Fibroblast of lung (primary cell): ENCODE measurements at regions not wholly inside any gene's neighbourhood (a gene's known extent, or its start where the extent isn't known, plus 50 kb on each side); places are given as distances from the start of the nearest gene placed in this dataset.

Experiments used
- DNase-seq, 2 donors: peaks; one replicate each; pipeline versions ENCODE4 v3.0.0 to v3.0.0-alpha.2; 2010; ENCODE audit warnings: low read depth in 2 of 2
- H2AFZ ChIP-seq: 2 replicates; pipeline ENCODE4 v1.5.1; 2012; ENCODE audit warnings: low read length, control low read depth, inconsistent platforms
- H3K27ac ChIP-seq: 2 replicates; pipeline ENCODE4 v1.5.1; 2011; ENCODE audit warnings: low read length, control low read depth; ENCODE audit not compliant: insufficient read depth
- H3K27me3 ChIP-seq: 2 replicates; pipeline ENCODE4 v1.5.1; 2011; ENCODE audit warnings: mild to moderate bottlenecking, low read length; ENCODE audit not compliant: control insufficient read depth, insufficient read depth
- H3K36me3 ChIP-seq: 2 replicates; pipeline ENCODE4 v1.5.1; 2011; ENCODE audit warnings: low read length; ENCODE audit not compliant: control insufficient read depth, insufficient read depth
- H3K4me1 ChIP-seq: 2 replicates; pipeline ENCODE4 v1.5.1; 2011; ENCODE audit warnings: low read length; ENCODE audit not compliant: control insufficient read depth, insufficient read depth; ENCODE audit errors: extremely low read depth
- H3K4me2 ChIP-seq: 2 replicates; pipeline ENCODE4 v1.5.1; 2011; ENCODE audit warnings: low read length, control low read depth; ENCODE audit not compliant: insufficient read depth; ENCODE audit errors: extremely low read depth
- H3K4me3 ChIP-seq, 4 experiments: fragments of 200-600 bp in 1 of 4; sonication (generic) in 1 of 4; replicated peaks in 1 of 4; 2 replicates each; pipeline ENCODE4 v1.5.1; 2011 to 2016; ENCODE audit warnings: low read length in 4 of 4, low read depth in 3 of 4, mild to moderate bottlenecking in 3 of 4, control low read depth in 2 of 4, inconsistent platforms in 1 of 4, mixed read lengths in 1 of 4; ENCODE audit not compliant: insufficient read depth in 1 of 4; ENCODE audit errors: control extremely low read depth in 1 of 4
- H3K79me2 ChIP-seq: 2 replicates; pipeline ENCODE4 v1.5.1; 2012; ENCODE audit warnings: mild to moderate bottlenecking, low read length, inconsistent platforms; ENCODE audit not compliant: control insufficient read depth, insufficient read depth
- H3K9ac ChIP-seq: 2 replicates; pipeline ENCODE4 v1.5.1; 2011; ENCODE audit warnings: mild to moderate bottlenecking, low read length, control low read depth; ENCODE audit not compliant: insufficient read depth
- H3K9me3 ChIP-seq: 2 replicates; pipeline ENCODE4 v1.5.1; 2012; ENCODE audit warnings: low read depth, low read length; ENCODE audit not compliant: control insufficient read depth, insufficient read depth
- H4K20me1 ChIP-seq: 2 replicates; pipeline ENCODE4 v1.5.1; 2011; ENCODE audit warnings: low read length; ENCODE audit not compliant: control insufficient read depth, insufficient read depth; ENCODE audit errors: extremely low read depth
- CTCF ChIP-seq, 2 donors: IDR thresholded peaks in 1 of 2; conservative IDR thresholded peaks in 1 of 2; 1 replicate in 1 of 2; 2 replicates in 1 of 2; pipeline ENCODE4 v1.5.1; 2011 to 2012; ENCODE audit warnings: low read length in 2 of 2, control low read depth in 1 of 2, inconsistent platforms in 1 of 2, low read depth in 1 of 2, mild to moderate bottlenecking in 1 of 2
- EZH2 ChIP-seq: IDR thresholded peaks from 2 replicates; pipeline ENCODE4 v1.5.1; 2012; ENCODE audit warnings: low read length, control low read depth, mild to moderate bottlenecking; ENCODE audit errors: missing control alignments

- no peak for TF ChIP-seq EZH2
- no peak for TF ChIP-seq CTCF (conservative IDR thresholded peaks at IDR 0.05 in 1 of 2, IDR thresholded peaks at IDR 0.05 in 1 of 2; ENCODE audit: low read depth in 1 of 2, low read length in 2 of 2)
Observed at GRCh38 chr18:7288544-7288943, 57.7 kb downstream of the LRRC30 start.

GRCh38 chr18:7290077-7290476, 59.2 kb downstream of the LRRC30 start:
- TF ChIP-seq EZH2 (no peak), CTCF (conservative IDR thresholded peaks at IDR 0.05 in 1 of 2, IDR thresholded peaks at IDR 0.05 in 1 of 2; ENCODE audit: low read depth in 1 of 2, low read length in 2 of 2) (no peak)
- Histone ChIP-seq H3K9me3 (no peaks in the 10 kb centered on the region), H3K27ac (no peak overlapping the region), H3K27me3 (no peaks in the 10 kb centered on the region), H3K9ac (no peak overlapping the region), H2AFZ (no peak overlapping the region), H3K79me2 (no peaks in the 10 kb centered on the region), H4K20me1 (no peaks in the 10 kb centered on the region), H3K4me3 (no peak overlapping the region), H3K4me2 (no peak overlapping the region), H3K36me3 (no peaks in the 10 kb centered on the region), H3K4me1 (no peaks in the 10 kb centered on the region)
- DNase-seq = no peak

More at GRCh38 chr18:7288544-7288943, 57.7 kb downstream of the LRRC30 start:
- Histone ChIP-seq H3K4me2 (no peak overlapping the region), H3K4me1 (no peaks in the 10 kb centered on the region), H4K20me1 (no peaks in the 10 kb centered on the region), H3K27me3 (no peaks in the 10 kb centered on the region), H3K9me3 (no peaks in the 10 kb centered on the region), H3K79me2 (no peaks in the 10 kb centered on the region), H3K4me3 (no peak overlapping the region), H3K27ac (no peak overlapping the region), H3K9ac (no peak overlapping the region), H2AFZ (no peak overlapping the region), H3K36me3 (no peaks in the 10 kb centered on the region)
- DNase-seq = no peak

- Histone ChIP-seq H3K36me3 (no peaks in the 10 kb centered on the region), H3K9ac (no peak overlapping the region), H3K27ac (no peak overlapping the region), H2AFZ (no peak overlapping the region), H3K4me3 (no peak overlapping the region), H3K79me2 (no peaks in the 10 kb centered on the region), H3K9me3 (no peaks in the 10 kb centered on the region), H4K20me1 (no peaks in the 10 kb centered on the region), H3K4me1 (no peaks in the 10 kb centered on the region), H3K27me3 (no peaks in the 10 kb centered on the region), H3K4me2 (no peak overlapping the region)
- TF ChIP-seq CTCF (conservative IDR thresholded peaks at IDR 0.05 in 1 of 2, IDR thresholded peaks at IDR 0.05 in 1 of 2; ENCODE audit: low read depth in 1 of 2, low read length in 2 of 2) (no peak), EZH2 (no peak)
- DNase-seq = no peak
Observed at GRCh38 chr18:7291046-7291445, 60.2 kb downstream of the LRRC30 start.
